ENCODE measurements at regions not wholly inside any gene's neighbourhood (a gene's known extent, or its start where the extent isn't known, plus 50 kb on each side); places are given as distances from the start of the nearest gene placed in this dataset.

DNA sequence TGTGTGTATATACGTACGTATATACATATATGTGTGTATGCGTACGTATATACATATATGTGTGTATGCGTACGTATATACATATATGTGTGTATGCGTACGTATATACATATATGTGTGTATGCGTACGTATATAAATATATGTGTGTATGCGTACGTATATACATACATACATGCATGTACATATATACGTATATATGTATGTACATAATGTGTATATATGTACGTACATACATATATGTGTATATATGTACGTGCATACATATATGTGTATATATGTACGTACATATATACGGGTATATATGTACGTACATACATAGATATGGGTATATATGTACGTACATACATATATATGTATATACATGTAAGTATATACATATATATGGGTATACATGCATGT, 332.1 kb downstream of the CRPPA start:
- H3K18ac ChIP-seq (ENCODE audit: low read depth, low read length): no peak overlapping the region
- in situ Hi-C loops (cut with MboI; ENCODE audit: low sequenced_read_pairs) (no loop called here), intact Hi-C loops (cut with micrococcal nuclease) (no loop called here), dilution Hi-C loops (cut with HindIII; ENCODE audit: low sequenced_read_pairs, unreplicated experiment) (no loop called here)
- H2BK20ac ChIP-seq (ENCODE audit: low read depth, low read length): no peak overlapping the region
- ChIA-PET POLR2A (ENCODE audit: unreplicated experiment) (no interaction called here), CTCF (interaction anchor here (0.6 kb wide), 1 partner anchor 9 kb away, joined by 4 read pairs; no protein-coding TSS in a partner anchor)
- no peaks in the 10 kb centered on the region for H3K9me1 ChIP-seq (ENCODE audit: insufficient read depth, low read length)
- no peaks in the 10 kb centered on the region for H3K9me3 ChIP-seq (ENCODE audit: control insufficient read depth, insufficient read depth, low read length)
- no peak for TF ChIP-seq POLR2A (IDR thresholded peaks at IDR 0.05; ENCODE audit: low read depth, low read length)
- H3K27ac ChIP-seq (ENCODE audit: insufficient read depth, low read length): no peak overlapping the region
- no peaks in the 10 kb centered on the region for H3K79me1 ChIP-seq (ENCODE audit: low read depth in 1 of 2, low read length in 2 of 2)
- H2BK120ac ChIP-seq (ENCODE audit: low read depth, low read length): no peak overlapping the region
- no peak overlapping the region for H2AK5ac ChIP-seq (ENCODE audit: low read depth, low read length)
- H2AFZ ChIP-seq (replicated peaks; ENCODE audit: low read length, poor library complexity): no peak overlapping the region
- H3K14ac ChIP-seq (replicated peaks; ENCODE audit: low read depth, low read length): no peak overlapping the region
- no peak overlapping the region for H4K8ac ChIP-seq (ENCODE audit: low read depth in 2 of 2, low read length in 2 of 2)
- H2AK9ac ChIP-seq (replicated peaks; ENCODE audit: low read depth, low read length, poor library complexity): no peak overlapping the region
- WGBS, 2 experiments (ENCODE audit: extremely low coverage in 2 of 2, insufficient read length in 1 of 2): no CpG with 5 or more reads among the region's 19 CpGs
- H3K4me2 ChIP-seq (ENCODE audit: low read depth, low read length): no peak overlapping the region
- H3K27me3 ChIP-seq (ENCODE audit: control insufficient read depth, insufficient read depth, low read length): no peaks in the 10 kb centered on the region
- no peak overlapping the region for H3K9ac ChIP-seq (ENCODE audit: low read depth, low read length)
- no peak overlapping the region for H3K56ac ChIP-seq (ENCODE audit: extremely low read depth, insufficient read depth, low read length)
- no peak for ATAC-seq (ENCODE audit: low read depth)
- no peaks in the 10 kb centered on the region for H4K20me1 ChIP-seq (ENCODE audit: insufficient read depth, low read length)
- no peak overlapping the region for H3K23ac ChIP-seq (ENCODE audit: low read depth, low read length)
- no peak for DNase-seq
- no peaks in the 10 kb centered on the region for H3K4me1 ChIP-seq (ENCODE audit: control insufficient read depth, insufficient read depth, low read length)
- no TSS peak for BruUV-seq (replicated peaks)
- no peak overlapping the region for H2BK15ac ChIP-seq (ENCODE audit: low read depth, low read length)
- no peak overlapping the region for H4K5ac ChIP-seq (ENCODE audit: low read depth, low read length)
- H2BK5ac ChIP-seq (ENCODE audit: low read depth, low read length, poor library complexity, severe bottlenecking): no peak overlapping the region
- H4K91ac ChIP-seq (ENCODE audit: insufficient read depth, low read depth, low read length): no peak overlapping the region
- no peak overlapping the region for H3K4me3 ChIP-seq (ENCODE audit: insufficient read depth, low read depth, low read length)
- no peak overlapping the region for H3K4ac ChIP-seq (ENCODE audit: low read depth, low read length)
- H3K36me3 ChIP-seq (ENCODE audit: control insufficient read depth, insufficient read depth, low read length): no peaks in the 10 kb centered on the region
